PC-3 (cell line): ENCODE measurements at regions not wholly inside any gene's neighbourhood (a gene's known extent, or its start where the extent isn't known, plus 50 kb on each side); places are given as distances from the start of the nearest gene placed in this dataset.

ENCODE experiments used
- ATAC-seq: fragments of 200-7000 bp; cut with Tn5 transposase; 2 replicates; pipeline ENCODE4 v1.9.1; 2020; ENCODE audit warnings: mild to moderate bottlenecking, moderate library complexity
- BruUV-seq: library from RNA; stranded (reverse); fragments of 400-500 nt; replicated peaks from 2 replicates; lab custom pipeline; 2021; lab: Mats Ljungman, UMichigan
- CTCF ChIA-PET: fragments of 300-600 bp; sonication (Branson Sonifier 250); formaldehyde crosslinking; loops from one replicate; lab custom pipeline; 2022; ENCODE audit warnings: antibody characterized with exemption; lab: Charles Lee
- POLR2A ChIA-PET: fragments of 300-600 bp; sonication (Branson Sonifier 250); formaldehyde crosslinking; loops from one replicate; lab custom pipeline; 2022; ENCODE audit warnings: antibody characterized with exemption; ENCODE audit not compliant: unreplicated experiment; lab: Charles Lee
- DNase-seq: peaks from one replicate; pipeline ENCODE4 v3.0.0-alpha.2; 2015
- H2AFZ ChIP-seq: fragments of 300-600 bp; sonication (generic); 2 replicates; pipeline ENCODE4 v1.6.0; 2016; ENCODE audit warnings: antibody characterized with exemption, low read length
- H3F3A ChIP-seq: fragments of 300-600 bp; sonication (generic); one replicate; pipeline ENCODE4 v1.6.0; 2017; ENCODE audit warnings: antibody characterized with exemption, low read length, control low read depth, mild to moderate bottlenecking; ENCODE audit not compliant: unreplicated experiment
- H3K27ac ChIP-seq: fragments of 300-600 bp; sonication (generic); 2 replicates; pipeline ENCODE4 v1.5.1; 2016; ENCODE audit warnings: mild to moderate bottlenecking, low read length
- H3K27me3 ChIP-seq: fragments of 300-600 bp; sonication (generic); 2 replicates; pipeline ENCODE4 v1.6.1; 2016; ENCODE audit warnings: low read length, mixed read lengths
- H3K36me3 ChIP-seq: fragments of 300-600 bp; sonication (generic); 2 replicates; pipeline ENCODE4 v1.6.1; 2016; ENCODE audit warnings: low read depth, mixed run types, low read length, mixed read lengths
- H3K4me1 ChIP-seq: fragments of 300-600 bp; sonication (generic); 2 replicates; pipeline ENCODE4 v1.5.1; 2016; ENCODE audit warnings: low read length; ENCODE audit not compliant: insufficient read depth
- H3K4me2 ChIP-seq: fragments of 300-600 bp; sonication (generic); 2 replicates; pipeline ENCODE4 v1.6.0; 2016; ENCODE audit warnings: low read length
- H3K4me3 ChIP-seq: fragments of 300-600 bp; sonication (generic); 2 replicates; pipeline ENCODE4 v1.5.1; 2016; ENCODE audit warnings: mild to moderate bottlenecking, low read length, mixed read lengths
- H3K79me2 ChIP-seq: fragments of 300-600 bp; sonication (generic); 2 replicates; pipeline ENCODE4 v1.6.1; 2017; ENCODE audit warnings: low read length, mixed read lengths
- H3K9ac ChIP-seq: fragments of 300-600 bp; sonication (generic); 2 replicates; pipeline ENCODE4 v1.6.0; 2016; ENCODE audit warnings: mild to moderate bottlenecking, low read length
- H3K9me2 ChIP-seq: fragments of 300-600 bp; sonication (generic); replicated peaks from 2 replicates; pipeline ENCODE4 v1.6.1; 2016; ENCODE audit warnings: mixed run types, low read length, mixed read lengths
- H3K9me3 ChIP-seq: fragments of 300-600 bp; sonication (generic); 2 replicates; pipeline ENCODE4 v1.6.1; 2016; ENCODE audit warnings: low read length, mixed read lengths
- H4K20me1 ChIP-seq: fragments of 300-600 bp; sonication (generic); 2 replicates; pipeline ENCODE4 v1.6.1; 2016; ENCODE audit warnings: low read length, mixed read lengths
- CTCF ChIP-seq: fragments of 300-600 bp; sonication (generic); conservative IDR thresholded peaks from 2 replicates; pipeline ENCODE4 v1.5.1; 2017; ENCODE audit warnings: antibody characterized with exemption, low read depth, mild to moderate bottlenecking, low read length
- EZH2 ChIP-seq: fragments of 300-600 bp; sonication (generic); IDR thresholded peaks from one replicate; pipeline ENCODE4 v1.6.1; 2017; ENCODE audit warnings: antibody characterized with exemption, mild to moderate bottlenecking, low read length; ENCODE audit not compliant: unreplicated experiment
- EZH2phosphoT487 ChIP-seq: fragments of 300-600 bp; sonication (generic); IDR thresholded peaks from 2 replicates; pipeline ENCODE4 v1.6.1; 2018; ENCODE audit warnings: mild to moderate bottlenecking, antibody characterized with exemption, low read length, borderline replicate concordance
- intact Hi-C: fragments of 100-400 bp; cut with micrococcal nuclease; formaldehyde crosslinking; loops from 2 replicates; pipeline ENCODE4 v1.9.0; 2023

- Histone ChIP-seq H3K36me3 (no peaks in the 10 kb centered on the region), H3K27ac (no peak overlapping the region), H3K9me3 (no peaks in the 10 kb centered on the region), H3K4me1 (no peaks in the 10 kb centered on the region), H3K9me2 (no peaks in the 10 kb centered on the region), H3K4me3 (no peak overlapping the region), H3K9ac (no peak overlapping the region), H3K4me2 (no peak overlapping the region), H3K27me3 (peaks cover 23% of the 10 kb centered on the region; the same call in 1 of the 2 replicates), H3F3A (no peaks in the 10 kb centered on the region), H2AFZ (no peak overlapping the region), H4K20me1 (no peaks in the 10 kb centered on the region), H3K79me2 (no peaks in the 10 kb centered on the region)
- no peak for ATAC-seq
- no peak for DNase-seq
- intact Hi-C loops: no loop called here
- TF ChIP-seq CTCF (no peak), EZH2 (no peak), EZH2phosphoT487 (no peak)
- CTCF ChIA-PET: no interaction called here
- no TSS peak for BruUV-seq
- POLR2A ChIA-PET: no interaction called here
These were observed 190.4 kb upstream of the SOX1 start for GRCh38 chr13:111876506-111876905.

- H3K9ac ChIP-seq: no peak overlapping the region
- no peak overlapping the region for H2AFZ ChIP-seq
- H3K4me1 ChIP-seq: no peaks in the 10 kb centered on the region
- H3K27ac ChIP-seq: no peak overlapping the region
- H4K20me1 ChIP-seq: no peaks in the 10 kb centered on the region
- H3K36me3 ChIP-seq: no peaks in the 10 kb centered on the region
- DNase-seq (no peak), ATAC-seq (no peak)
- intact Hi-C loops: no loop called here
- no peak overlapping the region for H3K4me2 ChIP-seq
- peaks cover 16% of the 10 kb centered on the region; the same call in 1 of the 2 replicates for H3K27me3 ChIP-seq
- no peaks in the 10 kb centered on the region for H3K79me2 ChIP-seq
- no peaks in the 10 kb centered on the region for H3K9me3 ChIP-seq
- no peak overlapping the region for H3K4me3 ChIP-seq
- no peaks in the 10 kb centered on the region for H3F3A ChIP-seq
- TF ChIP-seq EZH2phosphoT487 (no peak), EZH2 (no peak), CTCF (no peak)
- H3K9me2 ChIP-seq: no peaks in the 10 kb centered on the region
- ChIA-PET POLR2A (no interaction called here), CTCF (no interaction called here)
- no TSS peak for BruUV-seq
These were observed 189.0 kb upstream of the SOX1 start for GRCh38 chr13:111877906-111878305.

- no peak for DNase-seq
- H3K27ac ChIP-seq: no peak overlapping the region
- H3K9me3 ChIP-seq: no peaks in the 10 kb centered on the region
- H3K9ac ChIP-seq: no peak overlapping the region
- no peaks in the 10 kb centered on the region for H3K9me2 ChIP-seq
- H3K36me3 ChIP-seq: no peaks in the 10 kb centered on the region
- ChIA-PET CTCF (no interaction called here), POLR2A (no interaction called here)
- no peak overlapping the region for H3K4me3 ChIP-seq
- intact Hi-C loops: no loop called here
- H2AFZ ChIP-seq: no peak overlapping the region
- H3K4me2 ChIP-seq: no peak overlapping the region
- BruUV-seq: no TSS peak
- no peak for ATAC-seq
- H3K4me1 ChIP-seq: no peaks in the 10 kb centered on the region
- TF ChIP-seq EZH2phosphoT487 (no peak), CTCF (no peak), EZH2 (no peak)
- H4K20me1 ChIP-seq: no peaks in the 10 kb centered on the region
- no peaks in the 10 kb centered on the region for H3F3A ChIP-seq
- H3K79me2 ChIP-seq: no peaks in the 10 kb centered on the region
- H3K27me3 ChIP-seq: peaks cover 13% of the 10 kb centered on the region; the same call in 1 of the 2 replicates
These were observed 187.2 kb upstream of the SOX1 start for GRCh38 chr13:111879719-111880118.
